ENCODE measurements at regions not wholly inside any gene's neighbourhood (a gene's known extent, or its start where the extent isn't known, plus 50 kb on each side); places are given as distances from the start of the nearest gene placed in this dataset.

- TF ChIP-seq E2F4 (CRISPR knock-in tag; IDR thresholded peaks at IDR 0.05; ENCODE audit: borderline replicate concordance, low read depth) (no peak), ZMAT4 (CRISPR knock-in tag; IDR thresholded peaks at IDR 0.05) (no peak), ZNF532 (CRISPR knock-in tag; IDR thresholded peaks at IDR 0.05; ENCODE audit: borderline replicate concordance) (no peak), GABPB1 (CRISPR knock-in tag; IDR thresholded peaks at IDR 0.05) (no peak)
Observed at GRCh38 chr14:89058697-89059096, 234.2 kb downstream of the TTC8 start (continued).

GRCh38 chr14:89060191-89060590, 235.7 kb downstream of the TTC8 start:
- no peak for ATAC-seq
- TF ChIP-seq MAX (CRISPR knock-in tag; IDR thresholded peaks at IDR 0.05): no peak
- TF ChIP-seq CBFB (CRISPR knock-in tag; IDR thresholded peaks at IDR 0.05; ENCODE audit: low read depth): no peak
- TF ChIP-seq CDX4 (CRISPR knock-in tag; IDR thresholded peaks at IDR 0.05; ENCODE audit: borderline replicate concordance): no peak
- no peak for TF ChIP-seq MLX (CRISPR knock-in tag; IDR thresholded peaks at IDR 0.05)
- no peak for TF ChIP-seq TEAD1 (CRISPR knock-in tag; IDR thresholded peaks at IDR 0.05)
- TF ChIP-seq EMX1 (CRISPR knock-in tag; IDR thresholded peaks at IDR 0.05): no peak
- TF ChIP-seq FOXP1 (CRISPR knock-in tag; IDR thresholded peaks at IDR 0.05; ENCODE audit: borderline replicate concordance): no peak
- no peak for DNase-seq (ENCODE audit: low spot score)
- Mint-ChIP-seq H3K9me3 (peaks cover 24% of the 10 kb centered on the region), H3K4me3 (no peak overlapping the region), H3K4me1 (no peaks in the 10 kb centered on the region), H3K27me3 (ENCODE audit: low read depth) (peaks cover 27% of the 10 kb centered on the region), H3K27ac (no peak overlapping the region), H3K36me3 (no peaks in the 10 kb centered on the region)
- ChIA-PET POLR2A (no interaction called here), CTCF (no interaction called here)

- H3K27ac Mint-ChIP-seq: no peak overlapping the region
- ATAC-seq (no peak), DNase-seq (ENCODE audit: low spot score) (no peak)
- CTCF ChIA-PET: no interaction called here
- peaks cover 23% of the 10 kb centered on the region for H3K27me3 Mint-ChIP-seq (ENCODE audit: low read depth)
- POLR2A ChIA-PET: no interaction called here
- H3K4me1 Mint-ChIP-seq: no peaks in the 10 kb centered on the region
- H3K36me3 Mint-ChIP-seq: no peaks in the 10 kb centered on the region
- H3K4me3 Mint-ChIP-seq: no peak overlapping the region
- H3K9me3 Mint-ChIP-seq: peaks cover 24% of the 10 kb centered on the region
- TF ChIP-seq PREB (CRISPR knock-in tag; IDR thresholded peaks at IDR 0.05; ENCODE audit: borderline replicate concordance) (no peak), RORB (CRISPR knock-in tag; IDR thresholded peaks at IDR 0.05) (no peak), CTCF (IDR thresholded peaks at IDR 0.05) (no peak), AR (CRISPR knock-in tag; IDR thresholded peaks at IDR 0.05) (no peak), ZNF317 (CRISPR knock-in tag; IDR thresholded peaks at IDR 0.05; ENCODE audit: borderline replicate concordance, low read depth) (no peak), ZNF671 (CRISPR knock-in tag; IDR thresholded peaks at IDR 0.05) (no peak)
Observed at GRCh38 chr14:89061696-89062095, 237.2 kb downstream of the TTC8 start.
